Dermis blood vessel endothelial cell (primary cell): ENCODE measurements at regions not wholly inside any gene's neighbourhood (a gene's known extent, or its start where the extent isn't known, plus 50 kb on each side); places are given as distances from the start of the nearest gene placed in this dataset.
A peak's percentile ranks its signal among the peaks of the same experiment; 100 is the strongest.

Experiments
- DNase-seq: peaks from one replicate; pipeline ENCODE4 v3.0.0; 2010

GRCh38 chr18:55866886-55867285 lies 278.9 kb upstream of the TCF4 start:
- no peak for DNase-seq

GRCh38 chr18:55866006-55866405 lies 278.0 kb upstream of the TCF4 start:
- DNase-seq, result no peak

- no peak for DNase-seq
These were observed 276.3 kb upstream of the TCF4 start for GRCh38 chr18:55864281-55864680.

- DNase-seq, result peak; percentile 7
These were observed 275.9 kb upstream of the TCF4 start for GRCh38 chr18:55863876-55864275.

- DNase-seq, result no peak
These were observed 275.4 kb upstream of the TCF4 start for GRCh38 chr18:55863391-55863706.

- no peak for DNase-seq
These were observed 274.9 kb upstream of the TCF4 start for GRCh38 chr18:55862693-55863390.

GRCh38 chr18:55861266-55861665 lies 273.3 kb upstream of the TCF4 start:
- peak; percentile 73 for DNase-seq

GRCh38 chr18:55858661-55859515 lies 270.9 kb upstream of the TCF4 start:
- DNase-seq, result peak; percentile 7

- no peak for DNase-seq
These were observed 270.0 kb upstream of the TCF4 start for GRCh38 chr18:55857956-55858355.

- DNase-seq, result no peak
These were observed 269.4 kb upstream of the TCF4 start for GRCh38 chr18:55857409-55857808.

- no peak for DNase-seq
These were observed 268.7 kb upstream of the TCF4 start for GRCh38 chr18:55856679-55857078.

- DNase-seq, result peak; percentile 70
These were observed 268.2 kb upstream of the TCF4 start for GRCh38 chr18:55856229-55856628.

- no peak for DNase-seq
These were observed 265.3 kb upstream of the TCF4 start for GRCh38 chr18:55853268-55853667.

GRCh38 chr18:55850904-55851303 lies 262.9 kb upstream of the TCF4 start:
- DNase-seq, result no peak

- DNase-seq, result no peak
These were observed 261.4 kb upstream of the TCF4 start for GRCh38 chr18:55849391-55849790.

- no peak for DNase-seq
These were observed 260.0 kb upstream of the TCF4 start for GRCh38 chr18:55847960-55848359.

- no peak for DNase-seq
These were observed 257.2 kb upstream of the TCF4 start for GRCh38 chr18:55845221-55845620.

GRCh38 chr18:55844382-55844781 lies 256.4 kb upstream of the TCF4 start:
- no peak for DNase-seq

GRCh38 chr18:55841314-55841713 lies 253.3 kb upstream of the TCF4 start:
- DNase-seq, result no peak

GRCh38 chr18:55840601-55841170 lies 252.7 kb upstream of the TCF4 start:
- DNase-seq, result no peak

GRCh38 chr18:55839343-55839742 lies 251.4 kb upstream of the TCF4 start:
- no peak for DNase-seq

- no peak for DNase-seq
These were observed 250.8 kb upstream of the TCF4 start for GRCh38 chr18:55838841-55839240.

GRCh38 chr18:55838319-55838718 lies 250.3 kb upstream of the TCF4 start:
- no peak for DNase-seq

GRCh38 chr18:55833543-55833942 lies 245.6 kb upstream of the TCF4 start:
- peak; percentile 4 for DNase-seq
